Activated naive CD8-positive, alpha-beta T cell treated with anti-CD3 and anti-CD28 coated beads, Interleukin-2, amount 10 ng/mL, durations not matched to agents 7 days and 5 days (primary cell): ENCODE measurements at regions not wholly inside any gene's neighbourhood (a gene's known extent, or its start where the extent isn't known, plus 50 kb on each side); places are given as distances from the start of the nearest gene placed in this dataset.
"Not testable (repeated sequence)": the region's sequence is repeated elsewhere in the genome, so short reads cannot be mapped to it uniquely, and the experiment has no call there.

ENCODE experiments used
- ATAC-seq: fragments of 150-1000 bp; cut with Tn5 transposase; one replicate; pipeline ENCODE4 v1.10.0; 2021; ENCODE audit warnings: low read depth, moderate library complexity
- POLR2A ChIA-PET: fragments of 350-600 bp; sonication (Branson Sonifier 250); formaldehyde crosslinking; loops from one replicate; lab custom pipeline; 2021; ENCODE audit warnings: antibody characterized with exemption; lab: Charles Lee
- DNase-seq: peaks from one replicate; pipeline ENCODE4 v3.0.0; 2021
- H3K27ac Mint-ChIP-seq: one replicate; pipeline ENCODE4 v1.8.0; 2022; ENCODE audit warnings: mild to moderate bottlenecking, mixed read lengths
- H3K27me3 Mint-ChIP-seq: one replicate; pipeline ENCODE4 v1.8.0; 2022; ENCODE audit warnings: mild to moderate bottlenecking, moderate library complexity, mixed read lengths
- H3K36me3 Mint-ChIP-seq: one replicate; pipeline ENCODE4 v1.8.0; 2021; ENCODE audit warnings: mild to moderate bottlenecking, mixed read lengths
- H3K4me1 Mint-ChIP-seq: one replicate; pipeline ENCODE4 v1.8.0; 2021; ENCODE audit warnings: mixed read lengths
- H3K4me3 Mint-ChIP-seq: one replicate; pipeline ENCODE4 v1.8.0; 2022; ENCODE audit warnings: mild to moderate bottlenecking, moderate library complexity, mixed read lengths
- H3K9me3 Mint-ChIP-seq: one replicate; pipeline ENCODE4 v1.8.0; 2021; ENCODE audit warnings: mixed read lengths

DNA sequence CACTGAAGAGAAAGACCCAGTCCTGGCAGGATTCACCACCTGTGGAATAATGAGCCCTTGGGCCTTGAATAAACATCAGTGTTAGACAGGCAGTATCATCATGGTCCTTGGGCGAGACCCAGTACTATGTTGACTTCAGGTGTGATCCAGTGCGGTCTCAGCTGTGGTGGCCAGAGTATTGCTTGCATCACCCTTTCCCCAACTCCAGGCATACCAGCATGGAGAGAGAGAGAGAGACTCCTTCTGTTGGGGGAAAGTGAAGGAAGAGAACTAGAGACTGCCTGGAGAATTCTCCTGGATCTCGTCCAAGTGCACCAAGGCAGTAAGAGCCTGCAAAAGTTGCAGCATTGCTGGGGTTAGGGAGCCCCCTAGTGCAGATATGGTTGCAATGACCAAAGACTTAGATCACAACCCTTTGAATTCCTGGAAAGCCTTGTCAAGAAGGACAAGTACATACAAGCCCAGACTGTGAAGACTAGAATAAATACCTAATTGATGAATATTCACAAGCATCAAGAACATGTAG is 61.1 kb upstream of the VAMP7 start:
- ATAC-seq = peak; percentile 47
- H3K4me1 Mint-ChIP-seq = peaks cover 2% of the 10 kb centered on the region
- peaks cover 8% of the 10 kb centered on the region for H3K27me3 Mint-ChIP-seq
- DNase-seq = no peak
- peaks cover 3% of the 10 kb centered on the region for H3K9me3 Mint-ChIP-seq
- POLR2A ChIA-PET = no interaction called here
- H3K27ac Mint-ChIP-seq = no peak overlapping the region
- H3K4me3 Mint-ChIP-seq = no peak overlapping the region
- no peaks in the 10 kb centered on the region for H3K36me3 Mint-ChIP-seq

GRCh38 chrX:155819525-155819924 is 61.6 kb upstream of the VAMP7 start:
- no peak for ATAC-seq
- peaks cover 8% of the 10 kb centered on the region for H3K27me3 Mint-ChIP-seq
- H3K36me3 Mint-ChIP-seq = no peaks in the 10 kb centered on the region
- no peaks in the 10 kb centered on the region for H3K9me3 Mint-ChIP-seq
- no peak for DNase-seq
- H3K4me1 Mint-ChIP-seq = peaks cover 2% of the 10 kb centered on the region
- POLR2A ChIA-PET = no interaction called here
- no peak overlapping the region for H3K27ac Mint-ChIP-seq
- H3K4me3 Mint-ChIP-seq = no peak overlapping the region

GRCh38 chrX:155814391-155814790 is 66.8 kb upstream of the VAMP7 start:
- H3K36me3 Mint-ChIP-seq, H3K4me3 Mint-ChIP-seq, POLR2A ChIA-PET, DNase-seq, H3K9me3 Mint-ChIP-seq, H3K4me1 Mint-ChIP-seq, ATAC-seq, H3K27ac Mint-ChIP-seq, H3K27me3 Mint-ChIP-seq: not testable (repeated sequence)

GRCh38 chrX:155779831-155780230 is 101.3 kb upstream of the VAMP7 start:
- DNase-seq = no peak
- ATAC-seq = no peak
- H3K4me1 Mint-ChIP-seq = no peaks in the 10 kb centered on the region
- POLR2A ChIA-PET = no interaction called here
- no peak overlapping the region for H3K27ac Mint-ChIP-seq
- peaks cover 2% of the 10 kb centered on the region for H3K27me3 Mint-ChIP-seq
- H3K4me3 Mint-ChIP-seq = no peak overlapping the region
- H3K9me3 Mint-ChIP-seq = no peaks in the 10 kb centered on the region
- no peaks in the 10 kb centered on the region for H3K36me3 Mint-ChIP-seq

GRCh38 chrX:155778844-155779553 is 102.1 kb upstream of the VAMP7 start:
- H3K4me1 Mint-ChIP-seq = no peaks in the 10 kb centered on the region
- ATAC-seq (no peak), DNase-seq (no peak)
- peaks cover 2% of the 10 kb centered on the region for H3K27me3 Mint-ChIP-seq
- H3K36me3 Mint-ChIP-seq = no peaks in the 10 kb centered on the region
- POLR2A ChIA-PET = no interaction called here
- no peak overlapping the region for H3K4me3 Mint-ChIP-seq
- no peak overlapping the region for H3K27ac Mint-ChIP-seq
- H3K9me3 Mint-ChIP-seq = no peaks in the 10 kb centered on the region

DNA sequence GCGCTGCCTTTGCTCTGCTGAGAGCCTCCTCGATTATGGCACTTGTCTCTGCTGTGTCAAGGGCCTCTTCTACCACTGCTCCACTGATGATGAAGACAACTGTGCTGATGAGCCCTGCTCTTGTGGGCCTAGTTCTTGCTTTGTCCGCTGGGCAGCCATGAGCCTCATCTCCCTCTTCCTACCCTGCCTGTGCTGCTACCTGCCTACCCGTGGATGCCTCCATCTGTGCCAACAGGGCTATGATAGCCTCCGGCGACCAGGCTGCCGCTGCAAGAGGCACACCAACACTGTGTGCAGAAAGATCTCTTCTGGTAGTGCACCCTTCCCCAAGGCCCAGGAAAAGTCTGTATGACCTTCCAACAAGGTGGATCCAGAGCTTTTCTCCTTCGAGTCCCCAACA is 106.8 kb upstream of the VAMP7 start:
- POLR2A ChIA-PET = no interaction called here
- ATAC-seq (no peak), DNase-seq (no peak)
- Mint-ChIP-seq H3K27me3 (no peaks in the 10 kb centered on the region), H3K4me3 (no peak overlapping the region), H3K4me1 (no peaks in the 10 kb centered on the region), H3K27ac (no peak overlapping the region), H3K36me3 (no peaks in the 10 kb centered on the region), H3K9me3 (no peaks in the 10 kb centered on the region)

DNA sequence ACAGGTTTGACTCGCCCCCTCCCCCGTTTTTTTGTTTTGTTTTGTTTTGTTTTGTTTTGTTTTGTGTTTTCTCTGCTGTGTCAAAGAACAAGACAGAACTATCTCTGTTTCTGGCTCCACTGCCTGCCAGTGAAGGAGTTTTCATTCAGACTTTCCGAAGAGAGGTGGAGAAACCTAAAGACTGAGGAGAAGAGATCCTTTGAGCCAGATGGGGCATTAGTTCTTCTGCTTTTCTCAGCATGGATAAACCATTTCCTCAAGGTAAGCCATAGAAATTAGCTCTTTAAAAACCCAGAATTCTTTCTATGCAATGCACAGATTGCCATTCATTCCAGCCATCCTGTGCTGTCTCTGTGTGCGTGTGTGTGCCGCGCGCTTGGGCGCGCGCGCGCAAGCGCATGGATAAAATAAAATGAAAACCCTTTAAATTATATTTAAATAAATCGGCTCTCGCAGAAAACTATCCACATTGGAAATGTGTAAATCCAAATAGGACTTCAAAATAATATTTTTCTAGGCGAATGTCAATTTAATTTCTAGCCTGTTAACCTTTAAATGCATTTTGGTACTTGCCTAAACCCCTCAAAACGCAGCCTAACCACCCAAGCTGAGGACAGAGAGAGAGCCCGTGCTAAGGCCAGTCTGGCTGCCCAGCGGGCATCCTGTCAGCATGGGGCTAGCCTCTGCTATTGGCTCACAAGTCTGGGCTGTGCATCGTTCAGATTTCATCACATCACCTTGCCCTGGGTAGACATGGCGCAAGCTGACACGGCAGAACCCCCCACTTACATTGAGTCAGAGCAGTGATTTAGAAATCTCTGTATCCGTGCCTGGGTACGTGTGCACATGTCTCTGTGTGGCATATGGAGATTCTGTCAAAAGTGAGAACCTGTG is 113.0 kb upstream of the VAMP7 start:
- H3K27ac Mint-ChIP-seq = no peak overlapping the region
- H3K4me1 Mint-ChIP-seq = peaks cover 4% of the 10 kb centered on the region
- DNase-seq (no peak), ATAC-seq (no peak)
- no peaks in the 10 kb centered on the region for H3K27me3 Mint-ChIP-seq
- peak overlapping the region; percentile 80 for H3K4me3 Mint-ChIP-seq
- H3K9me3 Mint-ChIP-seq = peaks cover 2% of the 10 kb centered on the region
- H3K36me3 Mint-ChIP-seq = no peaks in the 10 kb centered on the region
- POLR2A ChIA-PET = no interaction called here

GRCh38 chrX:155767051-155767875 is 113.9 kb upstream of the VAMP7 start:
- POLR2A ChIA-PET = no interaction called here
- ATAC-seq = peak; percentile 66
- H3K36me3 Mint-ChIP-seq = no peaks in the 10 kb centered on the region
- no peak overlapping the region for H3K27ac Mint-ChIP-seq
- H3K27me3 Mint-ChIP-seq = no peaks in the 10 kb centered on the region
- peaks cover 2% of the 10 kb centered on the region for H3K9me3 Mint-ChIP-seq
- no peak for DNase-seq
- H3K4me3 Mint-ChIP-seq = peak overlapping the region; percentile 80
- H3K4me1 Mint-ChIP-seq = peaks cover 4% of the 10 kb centered on the region

- H3K27me3 Mint-ChIP-seq = no peaks in the 10 kb centered on the region
- DNase-seq (no peak), ATAC-seq (no peak)
- POLR2A ChIA-PET = no interaction called here
- no peak overlapping the region for H3K4me3 Mint-ChIP-seq
- peaks cover 5% of the 10 kb centered on the region for H3K9me3 Mint-ChIP-seq
- H3K27ac Mint-ChIP-seq = no peak overlapping the region
- H3K4me1 Mint-ChIP-seq = peaks cover 4% of the 10 kb centered on the region
- peaks cover 2% of the 10 kb centered on the region for H3K36me3 Mint-ChIP-seq
These were observed 114.8 kb upstream of the VAMP7 start for GRCh38 chrX:155766321-155766720.

GRCh38 chrX:155761185-155761584 is 120.0 kb upstream of the VAMP7 start:
- Mint-ChIP-seq H3K27ac (no peak overlapping the region), H3K9me3 (peaks cover 5% of the 10 kb centered on the region), H3K4me1 (no peaks in the 10 kb centered on the region), H3K27me3 (no peaks in the 10 kb centered on the region), H3K4me3 (no peak overlapping the region), H3K36me3 (peaks cover 2% of the 10 kb centered on the region)
- POLR2A ChIA-PET = no interaction called here
- ATAC-seq (no peak), DNase-seq (no peak)

DNA sequence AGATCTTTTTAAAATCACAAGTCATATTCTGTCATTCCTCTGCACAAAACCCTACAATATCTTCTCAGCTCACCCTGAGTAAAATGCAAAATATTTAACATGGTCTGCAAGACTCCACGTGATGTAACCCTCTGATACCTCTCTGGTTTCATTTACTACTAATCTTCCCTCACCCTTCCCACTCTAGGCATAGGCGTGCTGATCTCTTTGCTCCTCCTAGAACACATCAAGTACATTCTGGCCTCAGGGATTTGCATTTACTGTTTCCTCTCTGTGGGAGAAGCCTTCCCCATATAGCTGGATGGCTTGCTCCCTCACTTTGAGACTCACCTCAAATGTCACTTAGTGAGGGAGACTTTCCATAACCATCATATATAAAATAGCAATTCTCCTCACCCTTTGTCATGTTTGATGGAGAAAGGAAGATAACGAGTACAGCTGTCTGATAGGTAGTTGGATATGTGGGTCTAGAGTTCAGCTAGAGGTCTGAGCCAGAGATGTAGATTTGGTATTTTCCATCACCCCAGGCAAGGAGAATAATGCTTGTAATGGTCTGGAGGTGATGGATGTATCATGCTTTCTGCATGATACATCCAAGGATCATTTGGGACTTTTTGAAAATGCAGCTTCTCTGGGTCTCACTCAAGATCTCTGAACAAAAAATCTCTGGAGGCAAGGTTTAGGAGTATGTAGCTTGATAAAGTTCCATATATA is 123.9 kb upstream of the VAMP7 start:
- peaks cover 2% of the 10 kb centered on the region for H3K36me3 Mint-ChIP-seq
- DNase-seq (no peak), ATAC-seq (no peak)
- no peaks in the 10 kb centered on the region for H3K27me3 Mint-ChIP-seq
- H3K9me3 Mint-ChIP-seq = peaks cover 3% of the 10 kb centered on the region
- POLR2A ChIA-PET = no interaction called here
- H3K4me1 Mint-ChIP-seq = no peaks in the 10 kb centered on the region
- H3K27ac Mint-ChIP-seq = no peak overlapping the region
- H3K4me3 Mint-ChIP-seq = no peak overlapping the region

DNA sequence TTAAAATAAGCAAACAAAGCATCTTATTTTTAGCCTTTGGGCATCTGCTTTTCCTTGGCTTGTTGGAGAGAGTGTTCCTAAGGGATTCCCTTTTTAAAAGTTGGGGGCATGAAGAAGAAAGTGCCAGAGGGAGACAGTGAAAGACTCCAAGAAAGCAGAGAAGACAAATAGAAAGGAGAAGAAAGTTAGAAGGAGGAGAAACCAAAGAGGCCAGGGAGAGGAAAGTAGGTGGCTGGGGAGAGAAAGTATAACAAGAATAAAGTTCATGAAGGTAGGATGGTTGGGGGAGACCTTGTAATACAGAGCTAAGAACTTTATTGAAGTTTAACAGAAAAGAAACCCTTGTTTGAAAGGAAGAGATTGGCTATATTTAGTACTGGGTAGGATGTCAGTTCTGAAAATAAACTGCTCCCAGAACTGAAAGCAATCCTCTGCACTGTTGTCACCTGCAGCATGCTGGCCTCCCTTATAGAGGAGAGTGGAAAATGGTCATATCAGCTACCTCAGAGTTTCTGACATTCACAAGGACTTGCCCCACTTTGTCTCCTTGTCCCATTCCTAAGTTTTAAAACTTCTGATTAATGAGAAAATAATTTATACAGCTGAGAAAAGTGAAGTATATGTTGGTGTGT is 125.3 kb upstream of the VAMP7 start:
- H3K36me3 Mint-ChIP-seq = no peaks in the 10 kb centered on the region
- H3K4me3 Mint-ChIP-seq = no peak overlapping the region
- ATAC-seq = no peak
- H3K27me3 Mint-ChIP-seq = no peaks in the 10 kb centered on the region
- no peaks in the 10 kb centered on the region for H3K4me1 Mint-ChIP-seq
- POLR2A ChIA-PET = no interaction called here
- DNase-seq = no peak
- no peaks in the 10 kb centered on the region for H3K9me3 Mint-ChIP-seq
- no peak overlapping the region for H3K27ac Mint-ChIP-seq
